ENCODE measurements at regions not wholly inside any gene's neighbourhood (a gene's known extent, or its start where the extent isn't known, plus 50 kb on each side); places are given as distances from the start of the nearest gene placed in this dataset.

GRCh38 chr5:56479696-56480077, 246.6 kb upstream of the ANKRD55 start:
- no peak for TF ChIP-seq POLR2A (IDR thresholded peaks at IDR 0.05)
- TF ChIP-seq, protein P1, sequence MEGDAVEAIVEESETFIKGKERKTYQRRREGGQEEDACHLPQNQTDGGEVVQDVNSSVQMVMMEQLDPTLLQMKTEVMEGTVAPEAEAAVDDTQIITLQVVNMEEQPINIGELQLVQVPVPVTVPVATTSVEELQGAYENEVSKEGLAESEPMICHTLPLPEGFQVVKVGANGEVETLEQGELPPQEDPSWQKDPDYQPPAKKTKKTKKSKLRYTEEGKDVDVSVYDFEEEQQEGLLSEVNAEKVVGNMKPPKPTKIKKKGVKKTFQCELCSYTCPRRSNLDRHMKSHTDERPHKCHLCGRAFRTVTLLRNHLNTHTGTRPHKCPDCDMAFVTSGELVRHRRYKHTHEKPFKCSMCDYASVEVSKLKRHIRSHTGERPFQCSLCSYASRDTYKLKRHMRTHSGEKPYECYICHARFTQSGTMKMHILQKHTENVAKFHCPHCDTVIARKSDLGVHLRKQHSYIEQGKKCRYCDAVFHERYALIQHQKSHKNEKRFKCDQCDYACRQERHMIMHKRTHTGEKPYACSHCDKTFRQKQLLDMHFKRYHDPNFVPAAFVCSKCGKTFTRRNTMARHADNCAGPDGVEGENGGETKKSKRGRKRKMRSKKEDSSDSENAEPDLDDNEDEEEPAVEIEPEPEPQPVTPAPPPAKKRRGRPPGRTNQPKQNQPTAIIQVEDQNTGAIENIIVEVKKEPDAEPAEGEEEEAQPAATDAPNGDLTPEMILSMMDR (IDR thresholded peaks at IDR 0.05), result no peak

Measured in testis (tissue), 2 donors.